ENCODE measurements at regions not wholly inside any gene's neighbourhood (a gene's known extent, or its start where the extent isn't known, plus 50 kb on each side); places are given as distances from the start of the nearest gene placed in this dataset.

GRCh38 chr3:153885359-153885758, 235.8 kb upstream of the ARHGEF26 start:
- TF ChIP-seq, protein P1, sequence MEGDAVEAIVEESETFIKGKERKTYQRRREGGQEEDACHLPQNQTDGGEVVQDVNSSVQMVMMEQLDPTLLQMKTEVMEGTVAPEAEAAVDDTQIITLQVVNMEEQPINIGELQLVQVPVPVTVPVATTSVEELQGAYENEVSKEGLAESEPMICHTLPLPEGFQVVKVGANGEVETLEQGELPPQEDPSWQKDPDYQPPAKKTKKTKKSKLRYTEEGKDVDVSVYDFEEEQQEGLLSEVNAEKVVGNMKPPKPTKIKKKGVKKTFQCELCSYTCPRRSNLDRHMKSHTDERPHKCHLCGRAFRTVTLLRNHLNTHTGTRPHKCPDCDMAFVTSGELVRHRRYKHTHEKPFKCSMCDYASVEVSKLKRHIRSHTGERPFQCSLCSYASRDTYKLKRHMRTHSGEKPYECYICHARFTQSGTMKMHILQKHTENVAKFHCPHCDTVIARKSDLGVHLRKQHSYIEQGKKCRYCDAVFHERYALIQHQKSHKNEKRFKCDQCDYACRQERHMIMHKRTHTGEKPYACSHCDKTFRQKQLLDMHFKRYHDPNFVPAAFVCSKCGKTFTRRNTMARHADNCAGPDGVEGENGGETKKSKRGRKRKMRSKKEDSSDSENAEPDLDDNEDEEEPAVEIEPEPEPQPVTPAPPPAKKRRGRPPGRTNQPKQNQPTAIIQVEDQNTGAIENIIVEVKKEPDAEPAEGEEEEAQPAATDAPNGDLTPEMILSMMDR (IDR thresholded peaks at IDR 0.05), result no peak
- Histone ChIP-seq H3K36me3 (no peaks in the 10 kb centered on the region), H3K9me3 (no peaks in the 10 kb centered on the region), H3K4me3 (no peak overlapping the region), H3K27ac (no peak overlapping the region), H3K27me3 (no peaks in the 10 kb centered on the region), H3K4me1 (no peaks in the 10 kb centered on the region)
- DNase-seq, result no peak
- no peak for ATAC-seq
- intact Hi-C loops (cut with DNase I), result no loop called here

- no peaks in the 10 kb centered on the region for H3K36me3 ChIP-seq
- TF ChIP-seq, protein P1 (IDR thresholded peaks at IDR 0.05), result no peak
- ATAC-seq (no peak), DNase-seq (no peak)
- no peak overlapping the region for H3K27ac ChIP-seq
- H3K27me3 ChIP-seq, result no peaks in the 10 kb centered on the region
- no peak overlapping the region for H3K4me3 ChIP-seq
- intact Hi-C loops (cut with DNase I), result no loop called here
- H3K4me1 ChIP-seq, result no peaks in the 10 kb centered on the region
- no peaks in the 10 kb centered on the region for H3K9me3 ChIP-seq
These were observed 231.3 kb upstream of the ARHGEF26 start for GRCh38 chr3:153889905-153890334.

DNA sequence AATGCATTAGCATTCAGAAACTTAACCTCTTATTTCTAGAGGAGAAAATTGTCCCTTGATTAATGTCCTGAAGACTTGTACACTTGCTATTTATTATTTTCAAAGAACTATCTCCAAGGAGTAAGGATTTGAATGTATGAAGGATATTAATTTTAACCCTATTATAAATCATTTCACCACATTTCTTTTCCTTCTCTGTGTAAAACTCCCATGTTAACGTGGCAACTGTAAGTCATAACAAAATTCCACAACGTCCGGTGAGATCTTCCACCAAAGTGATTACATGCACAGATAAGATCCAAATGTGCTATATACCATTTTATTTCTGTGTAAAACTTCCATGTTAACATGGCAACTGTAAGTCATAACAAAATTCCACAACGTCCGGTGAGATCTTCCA, 229.1 kb upstream of the ARHGEF26 start:
- H3K4me3 ChIP-seq, result no peak overlapping the region
- no peak for ATAC-seq
- H3K36me3 ChIP-seq, result no peaks in the 10 kb centered on the region
- no peaks in the 10 kb centered on the region for H3K9me3 ChIP-seq
- DNase-seq, result no peak
- no peak overlapping the region for H3K27ac ChIP-seq
- H3K27me3 ChIP-seq, result no peaks in the 10 kb centered on the region
- TF ChIP-seq, protein P1 (IDR thresholded peaks at IDR 0.05), result no peak
- intact Hi-C loops (cut with DNase I), result no loop called here
- H3K4me1 ChIP-seq, result no peaks in the 10 kb centered on the region

GRCh38 chr3:153894857-153895256, 226.3 kb upstream of the ARHGEF26 start:
- no peak for DNase-seq

DNA sequence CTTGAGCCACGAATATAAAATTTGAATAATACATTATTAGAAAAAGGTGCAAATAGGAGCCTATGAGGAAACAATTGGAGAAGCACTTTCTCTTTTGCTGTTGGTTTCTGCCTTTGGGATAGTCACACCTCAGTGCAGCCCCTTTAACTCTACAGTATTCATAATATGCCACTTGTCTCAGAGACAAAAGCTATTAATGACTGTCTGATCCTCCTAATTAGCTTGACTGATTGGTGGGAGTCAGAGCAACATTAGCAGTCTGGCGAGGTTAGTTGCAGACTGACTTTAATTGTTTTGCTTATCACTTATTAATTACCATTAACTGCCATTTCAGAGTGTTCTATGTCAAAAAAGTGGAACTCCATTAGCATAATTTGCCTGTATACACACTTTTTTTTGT, 225.0 kb upstream of the ARHGEF26 start:
- no peak overlapping the region for H3K27ac ChIP-seq
- TF ChIP-seq, protein P1 (IDR thresholded peaks at IDR 0.05), result no peak
- H3K36me3 ChIP-seq, result no peaks in the 10 kb centered on the region
- no peak overlapping the region for H3K4me3 ChIP-seq
- ATAC-seq (no peak), DNase-seq (no peak)
- H3K27me3 ChIP-seq, result no peaks in the 10 kb centered on the region
- H3K4me1 ChIP-seq, result no peaks in the 10 kb centered on the region
- no peaks in the 10 kb centered on the region for H3K9me3 ChIP-seq
- intact Hi-C loops (cut with DNase I), result no loop called here

More at GRCh38 chr3:153894857-153895256, 226.3 kb upstream of the ARHGEF26 start:
- intact Hi-C loops (cut with DNase I), result no loop called here
- TF ChIP-seq, protein P1 (IDR thresholded peaks at IDR 0.05), result no peak
- Histone ChIP-seq H3K27me3 (no peaks in the 10 kb centered on the region), H3K4me3 (no peak overlapping the region), H3K4me1 (no peaks in the 10 kb centered on the region), H3K27ac (no peak overlapping the region), H3K9me3 (no peaks in the 10 kb centered on the region), H3K36me3 (no peaks in the 10 kb centered on the region)
- ATAC-seq, result no peak
